ENCODE measurements at regions not wholly inside any gene's neighbourhood (a gene's known extent, or its start where the extent isn't known, plus 50 kb on each side); places are given as distances from the start of the nearest gene placed in this dataset.

DNA sequence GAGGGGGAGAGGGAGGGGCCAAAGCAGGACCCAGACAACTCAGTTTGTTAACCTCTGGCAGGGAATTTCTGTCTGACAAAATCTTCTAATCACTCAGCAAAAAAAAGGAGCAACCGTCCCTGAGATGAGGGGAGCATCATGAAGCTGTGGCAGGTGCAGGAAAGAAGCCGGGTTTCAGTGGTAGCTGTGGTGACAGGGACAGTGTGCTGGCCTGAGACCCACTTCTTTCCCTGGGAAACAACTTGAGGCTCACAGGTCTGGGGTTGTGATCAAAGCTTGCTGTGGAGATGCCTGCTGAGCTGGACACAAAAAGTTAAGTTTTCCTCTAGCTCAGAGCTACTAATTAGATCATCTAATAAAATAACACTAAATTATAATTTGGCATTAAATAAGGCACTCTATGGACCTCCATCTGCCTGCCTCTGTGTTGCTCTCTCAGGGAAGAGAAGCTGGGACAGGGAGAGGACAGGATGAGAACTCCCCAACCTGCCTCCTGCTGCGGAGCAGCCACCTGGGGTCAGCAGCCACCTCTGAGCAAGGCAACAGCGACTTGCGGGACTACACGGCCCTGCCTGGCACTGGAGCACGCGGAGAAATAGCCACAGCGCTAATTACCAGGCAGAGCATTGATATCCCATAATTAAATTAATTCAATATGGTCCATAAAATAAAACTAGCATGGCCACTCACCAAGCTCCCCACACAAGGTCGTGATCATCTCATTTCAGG lies 104.6 kb upstream of the TEX51 start:
- DNase-seq (ENCODE audit: low spot score) = no peak

GRCh38 chr2:126795656-126796055 lies 103.0 kb upstream of the TEX51 start:
- DNase-seq (ENCODE audit: low spot score) = no peak

- no peak for DNase-seq (ENCODE audit: low spot score)
These were observed 101.6 kb upstream of the TEX51 start for GRCh38 chr2:126796931-126797621.

- DNase-seq (ENCODE audit: low spot score) = no peak
These were observed 100.9 kb upstream of the TEX51 start for GRCh38 chr2:126797622-126798275.

GRCh38 chr2:126798276-126799140 lies 100.2 kb upstream of the TEX51 start:
- no peak for DNase-seq (ENCODE audit: low spot score)

- DNase-seq (ENCODE audit: low spot score) = no peak
These were observed 99.4 kb upstream of the TEX51 start for GRCh38 chr2:126799301-126799700.

DNA sequence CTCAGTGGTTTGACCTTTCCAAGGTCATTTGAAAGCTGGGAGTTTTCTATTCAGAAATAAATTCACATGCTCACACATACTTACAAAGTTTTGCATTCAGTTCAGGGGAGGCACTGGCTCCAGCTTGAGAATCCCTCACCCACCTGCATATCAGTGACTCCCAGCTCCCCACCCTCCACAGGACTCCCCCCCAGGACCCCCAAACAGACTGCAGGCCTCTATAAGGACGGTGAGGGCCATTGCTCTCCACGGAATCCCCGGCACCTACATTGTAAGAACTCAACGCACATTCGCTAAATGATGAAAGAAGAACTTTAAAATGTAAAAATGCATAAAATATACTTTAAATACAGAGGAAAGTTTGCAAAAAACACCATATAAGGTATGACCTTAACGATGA lies 97.2 kb upstream of the TEX51 start:
- no peak for DNase-seq (ENCODE audit: low spot score)

DNA sequence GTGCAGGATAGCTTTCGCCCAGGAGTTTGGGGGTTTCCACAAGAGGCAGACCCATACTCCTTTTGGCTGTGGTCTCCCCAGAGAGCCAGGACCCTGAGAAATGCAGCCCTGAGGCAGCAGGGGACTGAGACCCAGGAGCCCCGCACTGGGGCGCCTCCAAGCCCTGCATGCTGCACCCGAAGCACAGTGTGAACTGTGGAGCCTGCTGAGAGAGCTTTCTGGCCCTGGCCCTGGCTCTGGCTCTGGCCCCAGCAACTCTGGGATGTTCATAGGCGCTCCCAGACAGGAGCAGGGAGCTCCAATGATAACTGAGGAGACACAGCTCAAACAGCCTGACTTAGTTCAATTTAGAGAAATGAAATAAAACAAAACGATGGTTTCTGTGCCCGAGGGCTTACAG lies 96.4 kb upstream of the TEX51 start:
- no peak for DNase-seq (ENCODE audit: low spot score)

- no peak for DNase-seq (ENCODE audit: low spot score)
These were observed 95.8 kb upstream of the TEX51 start for GRCh38 chr2:126802774-126803433.

DNA sequence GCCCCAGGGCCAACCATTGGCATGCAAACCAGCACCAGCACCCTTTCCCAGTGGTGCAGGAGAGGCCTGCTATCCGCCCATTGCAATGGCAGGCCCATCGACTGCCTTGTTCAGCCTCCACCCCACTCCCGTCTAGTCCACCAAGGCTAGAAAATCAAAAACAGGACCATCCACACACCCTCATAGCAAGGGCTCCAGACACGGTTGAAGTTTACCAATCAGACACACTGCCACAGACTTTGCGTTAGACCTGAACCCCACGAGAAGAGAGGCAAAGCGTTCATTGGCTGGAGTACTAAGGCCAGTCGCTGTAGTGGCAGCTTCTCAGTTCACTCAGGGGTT lies 95.3 kb upstream of the TEX51 start:
- DNase-seq (ENCODE audit: low spot score) = no peak

DNA sequence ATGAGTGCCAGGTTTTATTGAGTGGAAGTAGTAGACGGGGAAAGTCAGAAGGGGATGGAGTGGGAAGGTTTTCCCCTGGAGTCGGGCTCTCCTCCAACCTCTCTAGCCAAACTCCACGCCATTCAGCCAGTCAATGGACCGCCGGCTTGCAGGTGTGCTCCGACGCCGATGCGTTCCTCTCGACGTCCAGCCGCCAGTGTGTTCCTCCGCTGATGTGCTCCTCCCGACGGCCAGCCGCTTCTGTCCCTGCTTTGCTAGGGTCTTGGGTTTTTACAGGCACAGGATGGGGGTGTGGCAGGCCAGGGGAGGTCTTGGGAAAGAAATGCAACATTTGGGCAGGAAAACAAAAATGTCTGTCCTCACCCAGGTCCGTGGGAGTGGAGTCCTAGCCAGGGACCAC lies 94.3 kb upstream of the TEX51 start:
- DNase-seq (ENCODE audit: low spot score) = no peak

GRCh38 chr2:126808929-126809328 lies 89.8 kb upstream of the TEX51 start:
- DNase-seq (ENCODE audit: low spot score) = no peak

GRCh38 chr2:126809340-126809739 lies 89.3 kb upstream of the TEX51 start:
- DNase-seq (ENCODE audit: low spot score) = no peak

GRCh38 chr2:126810001-126810400 lies 88.7 kb upstream of the TEX51 start:
- no peak for DNase-seq (ENCODE audit: low spot score)

- DNase-seq (ENCODE audit: low spot score) = no peak
These were observed 87.6 kb upstream of the TEX51 start for GRCh38 chr2:126811101-126811500.

DNA sequence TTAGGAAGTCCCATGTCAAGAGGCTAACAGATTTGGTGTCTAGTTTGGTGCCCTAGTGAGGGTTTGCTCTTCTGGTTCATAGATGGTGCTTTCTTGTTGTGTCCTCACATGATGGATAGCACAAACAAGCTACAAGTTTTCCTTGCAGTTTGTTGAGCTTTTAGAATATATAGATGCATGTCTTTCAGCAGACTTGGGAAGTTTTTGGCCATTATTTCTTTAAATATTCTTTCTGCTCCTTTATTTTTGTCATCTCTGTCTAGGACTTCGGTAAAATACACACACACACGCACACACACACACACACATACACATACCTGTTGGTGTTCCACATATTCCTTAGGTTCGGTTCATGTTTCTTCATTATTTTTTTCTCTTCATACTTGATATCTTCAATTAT lies 81.5 kb upstream of the TEX51 start:
- DNase-seq (ENCODE audit: low spot score) = no peak

GRCh38 chr2:126822115-126822514 lies 76.6 kb upstream of the TEX51 start:
- no peak for DNase-seq (ENCODE audit: low spot score)

GRCh38 chr2:126822921-126823320 lies 75.8 kb upstream of the TEX51 start:
- DNase-seq (ENCODE audit: low spot score) = no peak

DNA sequence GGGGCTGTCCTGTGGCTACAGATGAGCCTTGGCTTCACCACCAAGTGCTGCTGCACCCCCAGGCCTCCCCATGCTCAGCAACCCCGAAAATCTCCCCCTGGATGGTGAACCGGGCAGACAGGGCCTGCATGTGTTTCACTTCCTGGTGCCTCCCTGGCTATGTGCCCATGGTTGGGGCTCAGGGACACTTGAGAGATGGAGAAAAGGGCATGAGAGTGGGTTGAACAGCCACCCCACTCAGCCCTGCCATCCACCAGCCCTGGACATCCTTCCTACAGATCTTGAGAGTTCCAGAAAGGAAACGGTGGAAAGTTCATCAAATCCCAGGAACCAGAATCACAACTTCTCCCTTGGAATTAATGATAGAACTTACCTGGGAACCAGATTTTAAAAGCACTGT lies 74.7 kb upstream of the TEX51 start:
- no peak for DNase-seq (ENCODE audit: low spot score)

- DNase-seq (ENCODE audit: low spot score) = no peak
These were observed 74.0 kb upstream of the TEX51 start for GRCh38 chr2:126824663-126825062.

DNA sequence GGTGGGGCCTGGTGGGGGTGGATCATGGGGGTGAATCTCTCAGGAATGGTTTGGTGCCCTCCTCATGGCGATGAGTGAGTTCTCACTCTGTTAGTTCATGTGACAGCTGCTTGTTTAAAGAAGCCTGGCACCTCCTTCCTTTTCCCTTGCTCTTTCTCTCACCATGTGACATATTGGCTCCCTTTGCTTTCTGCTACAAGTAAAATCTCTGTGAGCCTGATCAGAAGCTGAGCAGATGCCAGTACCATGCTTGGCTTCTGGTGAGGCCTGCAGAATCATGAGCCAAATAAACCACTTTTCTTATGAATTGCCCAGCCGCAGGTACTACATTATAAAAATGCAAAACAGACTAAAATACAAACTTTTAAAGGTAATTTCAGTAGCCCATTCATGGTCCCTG lies 73.4 kb upstream of the TEX51 start:
- no peak for DNase-seq (ENCODE audit: low spot score)

- DNase-seq (ENCODE audit: low spot score) = no peak
These were observed 72.2 kb upstream of the TEX51 start for GRCh38 chr2:126826491-126826890.

All from hematopoietic multipotent progenitor cell treated with erythropoietin and hydrocortisone succinate and interleukin-3 and kit ligand, for 15 days (in vitro differentiated cells).